Mucosa of descending colon (tissue), 3 donors: ENCODE measurements at regions not wholly inside any gene's neighbourhood (a gene's known extent, or its start where the extent isn't known, plus 50 kb on each side); places are given as distances from the start of the nearest gene placed in this dataset.

Experiments used
- ATAC-seq: fragments of 200-7000 bp; cut with Tn5 transposase; one replicate; pipeline ENCODE4 v1.9.1; 2020; ENCODE audit warnings: mild to moderate bottlenecking, moderate library complexity
- DNase-seq, 3 donors: peaks; one replicate each; pipeline ENCODE4 v3.0.0-alpha.2; 2020
- H3K36me3 ChIP-seq: fragments of 200-600 bp; one replicate; pipeline ENCODE4 v1.8.0; 2021; ENCODE audit warnings: low read depth, mild to moderate bottlenecking
- H3K4me1 ChIP-seq: fragments of 200-600 bp; one replicate; pipeline ENCODE4 v1.8.0; 2021; ENCODE audit warnings: low read depth, mild to moderate bottlenecking
- H3K4me3 ChIP-seq: fragments of 200-600 bp; one replicate; pipeline ENCODE4 v1.8.0; 2021; ENCODE audit warnings: mild to moderate bottlenecking
- H3K9me3 ChIP-seq: fragments of 200-600 bp; one replicate; pipeline ENCODE4 v1.8.0; 2021; ENCODE audit warnings: mild to moderate bottlenecking
- CTCF ChIP-seq: fragments of 200-600 bp; IDR thresholded peaks from one replicate; pipeline ENCODE4 v1.8.0; 2022; ENCODE audit warnings: antibody characterized with exemption, mild to moderate bottlenecking
- intact Hi-C, 2 donors: fragments of 100-400 bp; cut with DNase I in 1 of 2; cut with micrococcal nuclease in 1 of 2; formaldehyde crosslinking; loops; one replicate each; pipeline versions ENCODE4 v1.11.0 to v1.11.1; 2022; cut with DNase I, micrococcal nuclease
- donor health status: DM: no; HTN: no; CAD: no; lungs with moderate emphysema.
- donor health status: DM: no; HTN: no; CAD: no.
- donor health status: DM: no; HTN: yes; CAD: no.

- H3K36me3 ChIP-seq, result no peaks in the 10 kb centered on the region
- intact Hi-C loops, result no loop called here
- TF ChIP-seq CTCF, result no peak
- H3K4me3 ChIP-seq, result no peak overlapping the region
- DNase-seq (no peak), ATAC-seq (no peak)
- H3K9me3 ChIP-seq, result no peaks in the 10 kb centered on the region
- no peaks in the 10 kb centered on the region for H3K4me1 ChIP-seq
Measured at GRCh38 chr1:66443793-66444192, 90.2 kb upstream of the SGIP1 start.

- no peaks in the 10 kb centered on the region for H3K9me3 ChIP-seq
- intact Hi-C loops, result loop anchor here in 1 of 2 donors (5.0 kb wide), 1 partner anchor 192 kb away; no protein-coding TSS in a partner anchor
- ATAC-seq, result no peak
- no peaks in the 10 kb centered on the region for H3K36me3 ChIP-seq
- no peak for DNase-seq
- no peak for TF ChIP-seq CTCF
- no peaks in the 10 kb centered on the region for H3K4me1 ChIP-seq
- H3K4me3 ChIP-seq, result no peak overlapping the region
Measured at GRCh38 chr1:66444438-66445265, 89.3 kb upstream of the SGIP1 start.

- Histone ChIP-seq H3K36me3 (no peaks in the 10 kb centered on the region), H3K9me3 (no peaks in the 10 kb centered on the region), H3K4me1 (no peaks in the 10 kb centered on the region), H3K4me3 (no peak overlapping the region)
- ATAC-seq (peak; percentile 81), DNase-seq (peak; percentile 35 to 49 (median 46))
- intact Hi-C loops, result loop anchor here (2.0 to 5.0 kb wide), 2 partner anchors 193 kb away; no protein-coding TSS in a partner anchor
- no peak for TF ChIP-seq CTCF
Measured at GRCh38 chr1:66445492-66446181, 88.3 kb upstream of the SGIP1 start.

GRCh38 chr1:66446261-66447001 is 87.5 kb upstream of the SGIP1 start:
- intact Hi-C loops, result loop anchor here (2.0 to 5.0 kb wide), 2 partner anchors 194 kb away; no protein-coding TSS in a partner anchor
- ATAC-seq, result peak; percentile 86
- no peaks in the 10 kb centered on the region for H3K36me3 ChIP-seq
- no peaks in the 10 kb centered on the region for H3K4me1 ChIP-seq
- no peak overlapping the region for H3K4me3 ChIP-seq
- H3K9me3 ChIP-seq, result no peaks in the 10 kb centered on the region
- TF ChIP-seq CTCF, result peak; percentile 60
- DNase-seq, result peak in 1 of 3 donors; percentile 56

GRCh38 chr1:66450043-66450514 is 83.9 kb upstream of the SGIP1 start:
- ATAC-seq, result no peak
- Histone ChIP-seq H3K9me3 (no peaks in the 10 kb centered on the region), H3K4me3 (no peak overlapping the region), H3K4me1 (no peaks in the 10 kb centered on the region), H3K36me3 (no peaks in the 10 kb centered on the region)
- intact Hi-C loops, result loop anchor here in 1 of 2 donors (10.0 kb wide), 1 partner anchor 495 kb away; no protein-coding TSS in a partner anchor
- DNase-seq, result no peak
- TF ChIP-seq CTCF, result no peak
